Activated CD4-positive, alpha-beta memory T cell treated with anti-CD3 and anti-CD28 coated beads for 36 hours (primary cell): ENCODE measurements at regions not wholly inside any gene's neighbourhood (a gene's known extent, or its start where the extent isn't known, plus 50 kb on each side); places are given as distances from the start of the nearest gene placed in this dataset.

ENCODE experiments used
- CTCF ChIA-PET: fragments of 350-600 bp; sonication (Branson Sonifier 250); formaldehyde crosslinking; loops from one replicate; lab custom pipeline; 2021; ENCODE audit warnings: antibody characterized with exemption, inconsistent platforms; lab: Charles Lee
- POLR2A ChIA-PET: fragments of 350-600 bp; sonication (Branson Sonifier 250); formaldehyde crosslinking; loops from one replicate; lab custom pipeline; 2021; ENCODE audit warnings: antibody characterized with exemption; lab: Charles Lee
- DNase-seq: peaks from one replicate; pipeline ENCODE4 v3.0.0-alpha.2; 2020
- H3K27ac Mint-ChIP-seq: one replicate; pipeline ENCODE4 v1.8.0; 2021; ENCODE audit warnings: mixed read lengths
- H3K27me3 Mint-ChIP-seq: one replicate; pipeline ENCODE4 v1.8.0; 2021; ENCODE audit warnings: mixed read lengths
- H3K36me3 Mint-ChIP-seq: one replicate; pipeline ENCODE4 v1.8.0; 2021; ENCODE audit warnings: mixed read lengths
- H3K4me1 Mint-ChIP-seq: one replicate; pipeline ENCODE4 v1.8.0; 2021; ENCODE audit warnings: low read depth, mixed read lengths
- H3K4me3 Mint-ChIP-seq: one replicate; pipeline ENCODE4 v1.8.0; 2021; ENCODE audit warnings: mild to moderate bottlenecking, mixed read lengths
- H3K9me3 Mint-ChIP-seq: one replicate; pipeline ENCODE4 v1.8.0; 2021; ENCODE audit warnings: mixed read lengths
- intact Hi-C: fragments of 100-400 bp; cut with micrococcal nuclease; formaldehyde crosslinking; loops from one replicate; pipeline ENCODE4 v1.15.1; 2023

- CTCF ChIA-PET: no interaction called here
- intact Hi-C loops: no loop called here
- POLR2A ChIA-PET: no interaction called here
- Mint-ChIP-seq H3K4me3 (no peak overlapping the region), H3K27me3 (peaks cover 17% of the 10 kb centered on the region), H3K9me3 (no peaks in the 10 kb centered on the region), H3K4me1 (no peaks in the 10 kb centered on the region), H3K27ac (no peak overlapping the region), H3K36me3 (no peaks in the 10 kb centered on the region)
- DNase-seq: no peak
These were observed 59.8 kb upstream of the TBPL2 start for GRCh38 chr14:55500219-55500701.

- Mint-ChIP-seq H3K36me3 (no peaks in the 10 kb centered on the region), H3K4me3 (no peak overlapping the region), H3K4me1 (no peaks in the 10 kb centered on the region), H3K9me3 (no peaks in the 10 kb centered on the region), H3K27ac (no peak overlapping the region), H3K27me3 (peaks cover 17% of the 10 kb centered on the region)
- CTCF ChIA-PET: no interaction called here
- POLR2A ChIA-PET: no interaction called here
- DNase-seq: no peak
- intact Hi-C loops: no loop called here
These were observed 60.3 kb upstream of the TBPL2 start for GRCh38 chr14:55500708-55501107.

- H3K4me3 Mint-ChIP-seq: no peak overlapping the region
- DNase-seq: no peak
- H3K27ac Mint-ChIP-seq: no peak overlapping the region
- H3K27me3 Mint-ChIP-seq: peaks cover 15% of the 10 kb centered on the region
- ChIA-PET POLR2A (no interaction called here), CTCF (no interaction called here)
- no peaks in the 10 kb centered on the region for H3K36me3 Mint-ChIP-seq
- no peaks in the 10 kb centered on the region for H3K4me1 Mint-ChIP-seq
- intact Hi-C loops: no loop called here
- no peaks in the 10 kb centered on the region for H3K9me3 Mint-ChIP-seq
These were observed 62.4 kb upstream of the TBPL2 start for GRCh38 chr14:55502746-55503284.

- Mint-ChIP-seq H3K36me3 (no peaks in the 10 kb centered on the region), H3K27me3 (peaks cover 3% of the 10 kb centered on the region), H3K9me3 (no peaks in the 10 kb centered on the region), H3K27ac (no peak overlapping the region), H3K4me3 (no peak overlapping the region), H3K4me1 (no peaks in the 10 kb centered on the region)
- ChIA-PET CTCF (no interaction called here), POLR2A (no interaction called here)
- DNase-seq: no peak
- intact Hi-C loops: no loop called here
These were observed 65.4 kb upstream of the TBPL2 start for GRCh38 chr14:55505846-55506245.

- H3K27me3 Mint-ChIP-seq: no peaks in the 10 kb centered on the region
- ChIA-PET CTCF (no interaction called here), POLR2A (no interaction called here)
- H3K4me1 Mint-ChIP-seq: no peaks in the 10 kb centered on the region
- no peak overlapping the region for H3K4me3 Mint-ChIP-seq
- H3K27ac Mint-ChIP-seq: no peak overlapping the region
- DNase-seq: no peak
- H3K9me3 Mint-ChIP-seq: no peaks in the 10 kb centered on the region
- intact Hi-C loops: no loop called here
- H3K36me3 Mint-ChIP-seq: no peaks in the 10 kb centered on the region
These were observed 68.3 kb upstream of the TBPL2 start for GRCh38 chr14:55508676-55509075.

GRCh38 chr14:55512421-55512820 is 67.6 kb upstream of the KTN1 start:
- no peak for DNase-seq
- H3K4me1 Mint-ChIP-seq: no peaks in the 10 kb centered on the region
- ChIA-PET CTCF (interaction anchor here (1.4 kb wide), 1 partner anchor 10 kb away, joined by 3 read pairs; no protein-coding TSS in a partner anchor), POLR2A (no interaction called here)
- no peaks in the 10 kb centered on the region for H3K9me3 Mint-ChIP-seq
- intact Hi-C loops: no loop called here
- no peak overlapping the region for H3K27ac Mint-ChIP-seq
- no peak overlapping the region for H3K4me3 Mint-ChIP-seq
- H3K27me3 Mint-ChIP-seq: no peaks in the 10 kb centered on the region
- H3K36me3 Mint-ChIP-seq: no peaks in the 10 kb centered on the region

GRCh38 chr14:55513491-55513890 is 66.5 kb upstream of the KTN1 start:
- Mint-ChIP-seq H3K27ac (no peak overlapping the region), H3K4me3 (no peak overlapping the region), H3K9me3 (no peaks in the 10 kb centered on the region), H3K36me3 (no peaks in the 10 kb centered on the region), H3K4me1 (no peaks in the 10 kb centered on the region), H3K27me3 (no peaks in the 10 kb centered on the region)
- ChIA-PET CTCF (no interaction called here), POLR2A (no interaction called here)
- intact Hi-C loops: no loop called here
- DNase-seq: no peak

GRCh38 chr14:55514819-55515490 is 65.1 kb upstream of the KTN1 start:
- intact Hi-C loops: no loop called here
- no peaks in the 10 kb centered on the region for H3K4me1 Mint-ChIP-seq
- CTCF ChIA-PET: no interaction called here
- no peaks in the 10 kb centered on the region for H3K27me3 Mint-ChIP-seq
- H3K27ac Mint-ChIP-seq: no peak overlapping the region
- no peaks in the 10 kb centered on the region for H3K9me3 Mint-ChIP-seq
- no peak overlapping the region for H3K4me3 Mint-ChIP-seq
- POLR2A ChIA-PET: no interaction called here
- no peak for DNase-seq
- H3K36me3 Mint-ChIP-seq: no peaks in the 10 kb centered on the region

- CTCF ChIA-PET: no interaction called here
These were observed 63.2 kb upstream of the KTN1 start for GRCh38 chr14:55516776-55517175.

GRCh38 chr14:55518391-55518790 is 61.6 kb upstream of the KTN1 start:
- no peaks in the 10 kb centered on the region for H3K9me3 Mint-ChIP-seq
- no peaks in the 10 kb centered on the region for H3K27me3 Mint-ChIP-seq
- H3K4me3 Mint-ChIP-seq: no peak overlapping the region
- intact Hi-C loops: no loop called here
- CTCF ChIA-PET: interaction anchor here (0.6 to 0.8 kb wide), 2 partner anchors 64 to 84 kb away, joined by 4 read pairs; no protein-coding TSS in a partner anchor
- DNase-seq: no peak
- no peaks in the 10 kb centered on the region for H3K4me1 Mint-ChIP-seq
- POLR2A ChIA-PET: no interaction called here
- H3K36me3 Mint-ChIP-seq: no peaks in the 10 kb centered on the region
- H3K27ac Mint-ChIP-seq: no peak overlapping the region

More at GRCh38 chr14:55516776-55517175, 63.2 kb upstream of the KTN1 start:
- no peaks in the 10 kb centered on the region for H3K9me3 Mint-ChIP-seq
- no peak for DNase-seq
- H3K27ac Mint-ChIP-seq: no peak overlapping the region
- no peak overlapping the region for H3K4me3 Mint-ChIP-seq
- no peaks in the 10 kb centered on the region for H3K36me3 Mint-ChIP-seq
- H3K27me3 Mint-ChIP-seq: no peaks in the 10 kb centered on the region
- intact Hi-C loops: no loop called here
- POLR2A ChIA-PET: no interaction called here
- H3K4me1 Mint-ChIP-seq: no peaks in the 10 kb centered on the region

GRCh38 chr14:55519473-55520080 is 60.4 kb upstream of the KTN1 start:
- ChIA-PET CTCF (no interaction called here), POLR2A (no interaction called here)
- Mint-ChIP-seq H3K36me3 (no peaks in the 10 kb centered on the region), H3K4me3 (no peak overlapping the region), H3K4me1 (no peaks in the 10 kb centered on the region), H3K27ac (no peak overlapping the region), H3K27me3 (no peaks in the 10 kb centered on the region), H3K9me3 (no peaks in the 10 kb centered on the region)
- DNase-seq: no peak
- intact Hi-C loops: no loop called here

- DNase-seq: no peak
- H3K4me1 Mint-ChIP-seq: no peaks in the 10 kb centered on the region
- H3K36me3 Mint-ChIP-seq: no peaks in the 10 kb centered on the region
- ChIA-PET CTCF (interaction anchor here (1.3 kb wide), 1 partner anchor 208 kb away, joined by 3 read pairs; no protein-coding TSS in a partner anchor), POLR2A (interaction anchor here (0.5 kb wide), 1 partner anchor 91 kb away, joined by 3 read pairs; no protein-coding TSS in a partner anchor)
- no peak overlapping the region for H3K27ac Mint-ChIP-seq
- no peaks in the 10 kb centered on the region for H3K27me3 Mint-ChIP-seq
- no peaks in the 10 kb centered on the region for H3K9me3 Mint-ChIP-seq
- intact Hi-C loops: no loop called here
- no peak overlapping the region for H3K4me3 Mint-ChIP-seq
These were observed 56.7 kb upstream of the KTN1 start for GRCh38 chr14:55523321-55523720.
